ENCODE measurements at regions not wholly inside any gene's neighbourhood (a gene's known extent, or its start where the extent isn't known, plus 50 kb on each side); places are given as distances from the start of the nearest gene placed in this dataset.
A peak's percentile ranks its signal among the peaks of the same experiment; 100 is the strongest.

GRCh38 chr3:170697131-170697530, 111.3 kb upstream of the SLC7A14 start (continued):
- TF ChIP-seq TCF12 (IDR thresholded peaks at IDR 0.05): no peak

DNA sequence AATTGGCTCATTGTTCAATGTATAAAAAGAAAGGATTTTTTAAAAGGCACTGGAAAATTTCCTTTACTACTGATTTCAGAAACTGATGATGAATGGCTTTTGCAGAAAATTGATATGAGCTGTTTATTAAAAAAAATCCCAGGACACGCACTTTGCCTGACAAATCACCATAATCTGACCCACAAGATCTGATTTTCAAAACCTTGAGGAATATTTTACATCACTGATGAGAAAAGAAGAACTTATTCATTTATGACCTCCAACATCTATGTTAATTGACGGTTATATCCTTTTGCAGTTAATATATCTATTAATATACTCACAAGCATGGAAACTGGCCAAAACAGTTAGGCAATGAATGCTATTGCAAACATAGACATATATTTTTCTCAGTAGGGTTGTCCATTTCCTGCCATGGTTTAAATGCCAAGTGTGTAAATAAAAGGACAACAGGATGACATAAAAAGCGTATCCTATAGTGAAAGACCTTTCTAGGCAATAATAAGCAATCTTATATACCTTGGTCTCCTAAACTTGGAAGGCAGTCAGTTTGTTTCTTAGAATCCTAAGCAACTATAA, 109.7 kb upstream of the SLC7A14 start:
- no peak for DNase-seq
- Histone ChIP-seq H3K36me3 (replicated peaks in 1 of 2; ENCODE audit: control insufficient read depth in 1 of 2, insufficient read depth in 2 of 2, low read length in 1 of 2) (no peaks in the 10 kb centered on the region), H3K9me3 (no peaks in the 10 kb centered on the region), H3K4me3 (ENCODE audit: low read depth in 2 of 2, low read length in 1 of 2) (no peak overlapping the region), H3K4me2 (no peak overlapping the region), H3K9ac (no peak overlapping the region), H3K27ac (ENCODE audit: low read depth in 2 of 2, low read length in 1 of 2) (no peak overlapping the region), H3K27me3 (ENCODE audit: insufficient read depth) (no peaks in the 10 kb centered on the region), H3K9me2 (no peaks in the 10 kb centered on the region), H3F3A (replicated peaks; ENCODE audit: insufficient read depth) (peaks cover 3% of the 10 kb centered on the region), H3K4me1 (ENCODE audit: control insufficient read depth in 1 of 2, insufficient read depth in 2 of 2, low read depth in 1 of 2, low read length in 1 of 2) (peaks cover 0 to 7% of the 10 kb centered on the region in 2 experiments; a peak in 1 of 4 replicates), H2AFZ (ENCODE audit: low read depth) (no peak overlapping the region), H3K79me2 (ENCODE audit: insufficient read depth) (no peaks in the 10 kb centered on the region), H4K20me1 (ENCODE audit: insufficient read depth) (no peaks in the 10 kb centered on the region)
- 94% methylated on average over 3 of the region's 3 CpGs for WGBS (ENCODE audit: low lambda C conversion rate)
- CTCF ChIA-PET: interaction anchor here (0.6 to 2.9 kb wide), 3 partner anchors 117 to 285 kb away, joined by 3 to 14 read pairs (median 3); no protein-coding TSS in a partner anchor
- POLR2A ChIA-PET: no interaction called here
- TF ChIP-seq RFX5 (IDR thresholded peaks at IDR 0.05; ENCODE audit: low read length) (no peak), RAD21 (IDR thresholded peaks at IDR 0.05; ENCODE audit: low read length) (no peak), ZBTB33 (IDR thresholded peaks at IDR 0.05; ENCODE audit: borderline replicate concordance, low read depth) (no peak), EP300 (IDR thresholded peaks at IDR 0.05; ENCODE audit: borderline replicate concordance in 1 of 2, low read depth in 1 of 2, low read length in 1 of 2) (no peak), NFIC (IDR thresholded peaks at IDR 0.05; ENCODE audit: borderline replicate concordance) (no peak), GATA2 (CRISPR knock-in tag; IDR thresholded peaks at IDR 0.05) (no peak), FOSL2 (IDR thresholded peaks at IDR 0.05; ENCODE audit: borderline replicate concordance, low read depth) (no peak), JUND (IDR thresholded peaks at IDR 0.05) (no peak), MEF2A (IDR thresholded peaks at IDR 0.05; ENCODE audit: borderline replicate concordance, low read depth) (no peak), EZH2phosphoT487 (IDR thresholded peaks at IDR 0.05; ENCODE audit: borderline replicate concordance, low read depth) (no peak)
- TF ChIP-seq, protein P1, sequence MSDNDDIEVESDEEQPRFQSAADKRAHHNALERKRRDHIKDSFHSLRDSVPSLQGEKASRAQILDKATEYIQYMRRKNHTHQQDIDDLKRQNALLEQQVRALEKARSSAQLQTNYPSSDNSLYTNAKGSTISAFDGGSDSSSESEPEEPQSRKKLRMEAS (IDR thresholded peaks at IDR 0.05; ENCODE audit: low read depth): no peak
- TF ChIP-seq, protein P2, sequence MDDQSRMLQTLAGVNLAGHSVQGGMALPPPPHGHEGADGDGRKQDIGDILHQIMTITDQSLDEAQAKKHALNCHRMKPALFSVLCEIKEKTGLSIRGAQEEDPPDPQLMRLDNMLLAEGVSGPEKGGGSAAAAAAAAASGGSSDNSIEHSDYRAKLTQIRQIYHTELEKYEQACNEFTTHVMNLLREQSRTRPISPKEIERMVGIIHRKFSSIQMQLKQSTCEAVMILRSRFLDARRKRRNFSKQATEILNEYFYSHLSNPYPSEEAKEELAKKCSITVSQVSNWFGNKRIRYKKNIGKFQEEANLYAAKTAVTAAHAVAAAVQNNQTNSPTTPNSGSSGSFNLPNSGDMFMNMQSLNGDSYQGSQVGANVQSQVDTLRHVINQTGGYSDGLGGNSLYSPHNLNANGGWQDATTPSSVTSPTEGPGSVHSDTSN (IDR thresholded peaks at IDR 0.05): no peak

DNA sequence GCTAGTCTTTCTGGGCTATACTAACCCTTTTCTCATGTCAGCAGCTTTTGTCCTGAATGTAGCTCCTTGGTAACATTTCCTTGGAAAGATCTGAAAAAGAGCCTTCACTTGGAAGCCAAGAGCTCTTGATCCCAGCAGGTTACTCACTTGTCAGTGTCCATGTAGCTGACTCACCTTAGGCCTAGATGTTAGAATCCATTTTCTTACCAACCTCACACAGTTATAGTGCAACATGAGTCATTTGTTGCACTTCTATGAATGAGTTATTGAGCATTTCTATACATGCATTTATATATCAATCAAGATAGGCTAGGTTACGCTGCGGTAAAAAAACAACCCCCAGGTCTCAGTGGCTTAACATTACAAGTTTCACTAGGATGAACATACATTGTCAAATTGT, 106.8 kb upstream of the SLC7A14 start:
- Histone ChIP-seq H3F3A (replicated peaks; ENCODE audit: insufficient read depth) (peaks cover 20% of the 10 kb centered on the region), H3K9ac (no peak overlapping the region), H3K36me3 (replicated peaks in 1 of 2; ENCODE audit: control insufficient read depth in 1 of 2, insufficient read depth in 2 of 2, low read length in 1 of 2) (no peaks in the 10 kb centered on the region), H3K27me3 (ENCODE audit: insufficient read depth) (no peaks in the 10 kb centered on the region), H3K4me2 (no peak overlapping the region), H3K4me1 (ENCODE audit: control insufficient read depth in 1 of 2, insufficient read depth in 2 of 2, low read depth in 1 of 2, low read length in 1 of 2) (peaks cover 3 to 19% of the 10 kb centered on the region in 2 experiments; a peak in 3 of 4 replicates), H4K20me1 (ENCODE audit: insufficient read depth) (no peaks in the 10 kb centered on the region), H3K9me2 (no peaks in the 10 kb centered on the region), H2AFZ (ENCODE audit: low read depth) (no peak overlapping the region), H3K27ac (ENCODE audit: low read depth in 2 of 2, low read length in 1 of 2) (no peak overlapping the region), H3K4me3 (ENCODE audit: low read depth in 2 of 2, low read length in 1 of 2) (no peak overlapping the region), H3K9me3 (no peaks in the 10 kb centered on the region), H3K79me2 (ENCODE audit: insufficient read depth) (no peaks in the 10 kb centered on the region)
- DNase-seq: no peak
- ChIA-PET CTCF (interaction anchor here (0.9 to 5.4 kb wide), 4 partner anchors 38 to 280 kb away, joined by 3 to 75 read pairs (median 5); no protein-coding TSS in a partner anchor), POLR2A (no interaction called here)
- WGBS (ENCODE audit: low lambda C conversion rate): 95% methylated on average over 2 of the region's 2 CpGs
- TF ChIP-seq FOSL2 (IDR thresholded peaks at IDR 0.05; ENCODE audit: borderline replicate concordance, low read depth) (peak; percentile 50; the same call in 1 of the 2 replicates), TAF1 (IDR thresholded peaks at IDR 0.05; ENCODE audit: borderline replicate concordance, low read depth, low read length) (no peak), MEF2A (IDR thresholded peaks at IDR 0.05; ENCODE audit: borderline replicate concordance, low read depth) (no peak), JUND (IDR thresholded peaks at IDR 0.05) (0 out of 2 replicates have a peak, but pooled peaks have one; percentile 24), SIN3A (IDR thresholded peaks at IDR 0.05; ENCODE audit: borderline replicate concordance, low read depth, low read length) (no peak), FOXJ3 (CRISPR knock-in tag; IDR thresholded peaks at IDR 0.05) (no peak)

All from SK-N-SH (cell line).